ENCODE measurements at regions not wholly inside any gene's neighbourhood (a gene's known extent, or its start where the extent isn't known, plus 50 kb on each side); places are given as distances from the start of the nearest gene placed in this dataset.

GRCh38 chr19:31801611-31802010 lies 452.4 kb upstream of the TSHZ3 start:
- no peak for ATAC-seq
- TF ChIP-seq RARB (CRISPR knock-in tag; IDR thresholded peaks at IDR 0.05) = no peak
- TF ChIP-seq ZC3H10 (CRISPR knock-in tag; IDR thresholded peaks at IDR 0.05) = no peak
- no peak for TF ChIP-seq CSDC2 (CRISPR knock-in tag; IDR thresholded peaks at IDR 0.05)
- no peak for TF ChIP-seq BACH2 (CRISPR knock-in tag; IDR thresholded peaks at IDR 0.05; ENCODE audit: borderline replicate concordance)
- TF ChIP-seq SNAI2 (CRISPR knock-in tag; IDR thresholded peaks at IDR 0.05) = no peak
- TF ChIP-seq ZNF70 (CRISPR knock-in tag; IDR thresholded peaks at IDR 0.05) = no peak
- TF ChIP-seq ZNF565 (CRISPR knock-in tag; conservative IDR thresholded peaks at IDR 0.05; ENCODE audit: low read depth) = no peak
- no peak for TF ChIP-seq ISL1 (CRISPR knock-in tag; IDR thresholded peaks at IDR 0.05)
- TF ChIP-seq ZFP30 (CRISPR knock-in tag; IDR thresholded peaks at IDR 0.05) = no peak
- TF ChIP-seq ZNF8 (CRISPR knock-in tag; IDR thresholded peaks at IDR 0.05) = no peak
- TF ChIP-seq ARNTL (CRISPR knock-in tag; IDR thresholded peaks at IDR 0.05; ENCODE audit: borderline replicate concordance, low read depth) = no peak
- TF ChIP-seq TOX (CRISPR knock-in tag; IDR thresholded peaks at IDR 0.05; ENCODE audit: borderline replicate concordance) = no peak
- no peak for TF ChIP-seq TSHZ2 (CRISPR knock-in tag; IDR thresholded peaks at IDR 0.05)

GRCh38 chr19:31803835-31804446 lies 454.7 kb upstream of the TSHZ3 start:
- ATAC-seq = no peak

GRCh38 chr19:31804668-31805067 lies 455.4 kb upstream of the TSHZ3 start:
- ATAC-seq = no peak

More at GRCh38 chr19:31803835-31804446, 454.7 kb upstream of the TSHZ3 start:
- no peak for TF ChIP-seq CREB5 (CRISPR knock-in tag; IDR thresholded peaks at IDR 0.05; ENCODE audit: low read depth)

More at GRCh38 chr19:31804668-31805067, 455.4 kb upstream of the TSHZ3 start:
- TF ChIP-seq ZC3H10 (CRISPR knock-in tag; IDR thresholded peaks at IDR 0.05) = no peak
- no peak for TF ChIP-seq PATZ1 (CRISPR knock-in tag; IDR thresholded peaks at IDR 0.05; ENCODE audit: borderline replicate concordance)
- no peak for TF ChIP-seq ISL1 (CRISPR knock-in tag; IDR thresholded peaks at IDR 0.05)
- no peak for TF ChIP-seq ZFP3 (CRISPR knock-in tag; IDR thresholded peaks at IDR 0.05)
- TF ChIP-seq POU6F1 (CRISPR knock-in tag; IDR thresholded peaks at IDR 0.05; ENCODE audit: borderline replicate concordance, low read depth) = no peak
- TF ChIP-seq CREB5 (CRISPR knock-in tag; IDR thresholded peaks at IDR 0.05; ENCODE audit: low read depth) = no peak
- no peak for TF ChIP-seq ARNTL (CRISPR knock-in tag; IDR thresholded peaks at IDR 0.05; ENCODE audit: borderline replicate concordance, low read depth)
- TF ChIP-seq RARB (CRISPR knock-in tag; IDR thresholded peaks at IDR 0.05) = no peak
- TF ChIP-seq SNAI2 (CRISPR knock-in tag; IDR thresholded peaks at IDR 0.05) = no peak
- no peak for TF ChIP-seq PPARA (CRISPR knock-in tag; IDR thresholded peaks at IDR 0.05; ENCODE audit: borderline replicate concordance)
- no peak for TF ChIP-seq ZNF8 (CRISPR knock-in tag; IDR thresholded peaks at IDR 0.05)
- TF ChIP-seq BACH2 (CRISPR knock-in tag; IDR thresholded peaks at IDR 0.05; ENCODE audit: borderline replicate concordance) = no peak
- TF ChIP-seq OSR1 (CRISPR knock-in tag; IDR thresholded peaks at IDR 0.05) = no peak
- TF ChIP-seq CSRNP3 (CRISPR knock-in tag; IDR thresholded peaks at IDR 0.05) = no peak
- no peak for TF ChIP-seq ZNF565 (CRISPR knock-in tag; conservative IDR thresholded peaks at IDR 0.05; ENCODE audit: low read depth)
- TF ChIP-seq TSHZ2 (CRISPR knock-in tag; IDR thresholded peaks at IDR 0.05) = no peak
- no peak for TF ChIP-seq TCF4 (CRISPR knock-in tag; IDR thresholded peaks at IDR 0.05; ENCODE audit: borderline replicate concordance)
